ENCODE measurements at regions not wholly inside any gene's neighbourhood (a gene's known extent, or its start where the extent isn't known, plus 50 kb on each side); places are given as distances from the start of the nearest gene placed in this dataset.

DNA sequence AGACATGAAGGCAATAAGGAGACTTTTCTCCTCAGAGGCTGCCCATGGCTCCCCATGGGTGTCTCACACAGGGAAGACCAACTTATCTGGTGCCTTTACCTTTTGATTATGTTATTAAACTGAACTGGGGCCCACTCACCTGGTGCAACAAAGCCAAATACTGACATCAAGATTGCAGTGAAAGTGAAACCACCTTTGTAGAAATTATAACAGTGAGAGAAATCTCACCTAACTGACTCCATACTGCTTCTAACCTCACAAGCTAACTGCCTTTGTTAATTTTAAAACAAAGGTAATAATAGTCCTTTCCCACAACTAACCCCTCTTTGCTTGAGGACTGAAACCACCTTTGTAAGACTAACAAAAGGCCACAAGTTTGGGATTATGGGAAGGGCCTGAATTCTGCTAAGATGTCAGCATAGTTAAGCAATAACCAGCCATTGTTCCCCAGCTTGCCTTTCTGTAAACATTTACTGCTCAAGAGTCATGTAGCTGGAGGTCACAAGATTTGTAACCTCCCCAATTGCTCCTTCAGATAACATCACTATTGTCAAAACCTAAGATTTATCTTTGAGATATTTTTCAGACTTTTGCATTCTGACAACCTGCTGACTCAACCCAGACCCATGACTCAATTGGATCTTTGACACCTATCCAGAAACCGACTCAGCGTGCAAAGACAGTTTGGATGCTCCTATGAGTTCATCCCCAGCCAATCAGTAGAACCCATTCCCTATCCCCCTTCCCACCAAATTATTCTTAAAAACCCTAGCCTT, 420.3 kb upstream of the CFAP20DC start:
- TF ChIP-seq EZH2 (IDR thresholded peaks at IDR 0.05) (no peak), FOXP2 (optimal IDR thresholded peaks at IDR 0.05; ENCODE audit: control extremely low read depth, extremely low read length, insufficient read depth) (no peak), POLR2AphosphoS5 (IDR thresholded peaks at IDR 0.05; ENCODE audit: borderline replicate concordance, low read depth, low read length) (no peak)
